Lower leg skin (tissue), 3 donors: ENCODE measurements at regions not wholly inside any gene's neighbourhood (a gene's known extent, or its start where the extent isn't known, plus 50 kb on each side); places are given as distances from the start of the nearest gene placed in this dataset.

Source experiments
- POLR2A ChIP-seq, 2 donors: fragments of 450-650 bp; IDR thresholded peaks; one replicate each; pipeline ENCODE4 v1.6.1; 2016 to 2017; ENCODE audit warnings: antibody characterized with exemption in 2 of 2, mild to moderate bottlenecking in 1 of 2, moderate library complexity in 1 of 2
- TF ChIP-seq, protein P1 (sequence below), 3 donors: fragments of 450-650 bp; IDR thresholded peaks; one replicate each; pipeline ENCODE4 v1.5.1; 2016; ENCODE audit warnings: antibody characterized with exemption in 3 of 3, mild to moderate bottlenecking in 3 of 3, moderate library complexity in 2 of 3

DNA sequence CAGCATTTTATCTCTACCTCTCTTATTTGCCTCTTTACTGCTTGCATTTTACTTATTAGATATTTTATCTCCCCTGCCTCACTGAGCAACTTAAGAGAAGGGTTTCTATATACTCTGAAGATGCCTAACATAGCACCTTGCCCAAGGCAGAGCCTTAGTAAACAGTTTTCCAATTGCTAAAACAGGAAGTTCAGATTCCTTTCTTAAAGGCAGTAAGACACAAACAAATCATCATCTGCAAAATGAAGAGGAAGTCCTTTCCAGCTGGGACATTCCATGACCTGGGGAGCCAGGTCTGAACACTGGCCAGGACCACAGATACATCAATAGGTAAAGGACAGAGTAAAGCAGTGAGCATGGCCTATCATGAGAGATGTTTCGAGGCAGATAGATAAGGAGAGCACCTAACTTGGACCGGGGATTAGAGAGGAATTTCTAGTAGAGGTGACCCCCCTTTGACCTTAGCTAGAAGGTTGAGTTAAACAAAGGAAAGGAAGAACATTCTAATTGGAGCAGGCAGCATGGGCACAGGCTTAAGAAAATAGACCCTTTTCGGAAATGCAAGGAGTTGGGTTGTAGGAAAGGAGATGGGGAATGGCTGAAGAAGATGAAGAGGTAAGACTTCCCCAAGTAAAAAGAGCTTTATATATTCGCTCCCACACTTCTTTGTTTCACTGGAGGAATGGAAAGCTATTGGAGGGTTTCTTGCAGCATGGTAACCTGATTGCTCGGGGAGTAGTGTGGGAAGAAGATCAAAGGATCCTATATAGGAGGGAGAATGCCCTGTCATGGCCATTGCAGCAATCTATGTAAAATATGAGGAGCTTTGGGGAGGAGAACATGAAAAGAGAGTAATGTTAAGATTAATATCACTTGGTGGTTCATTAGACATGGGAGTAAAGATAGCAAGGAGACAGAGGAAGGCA, 94.8 kb downstream of the PHLDA1 start:
- TF ChIP-seq, protein P1, sequence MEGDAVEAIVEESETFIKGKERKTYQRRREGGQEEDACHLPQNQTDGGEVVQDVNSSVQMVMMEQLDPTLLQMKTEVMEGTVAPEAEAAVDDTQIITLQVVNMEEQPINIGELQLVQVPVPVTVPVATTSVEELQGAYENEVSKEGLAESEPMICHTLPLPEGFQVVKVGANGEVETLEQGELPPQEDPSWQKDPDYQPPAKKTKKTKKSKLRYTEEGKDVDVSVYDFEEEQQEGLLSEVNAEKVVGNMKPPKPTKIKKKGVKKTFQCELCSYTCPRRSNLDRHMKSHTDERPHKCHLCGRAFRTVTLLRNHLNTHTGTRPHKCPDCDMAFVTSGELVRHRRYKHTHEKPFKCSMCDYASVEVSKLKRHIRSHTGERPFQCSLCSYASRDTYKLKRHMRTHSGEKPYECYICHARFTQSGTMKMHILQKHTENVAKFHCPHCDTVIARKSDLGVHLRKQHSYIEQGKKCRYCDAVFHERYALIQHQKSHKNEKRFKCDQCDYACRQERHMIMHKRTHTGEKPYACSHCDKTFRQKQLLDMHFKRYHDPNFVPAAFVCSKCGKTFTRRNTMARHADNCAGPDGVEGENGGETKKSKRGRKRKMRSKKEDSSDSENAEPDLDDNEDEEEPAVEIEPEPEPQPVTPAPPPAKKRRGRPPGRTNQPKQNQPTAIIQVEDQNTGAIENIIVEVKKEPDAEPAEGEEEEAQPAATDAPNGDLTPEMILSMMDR (IDR thresholded peaks at IDR 0.05) = no peak
- TF ChIP-seq POLR2A (IDR thresholded peaks at IDR 0.05) = no peak
